ENCODE measurements at regions not wholly inside any gene's neighbourhood (a gene's known extent, or its start where the extent isn't known, plus 50 kb on each side); places are given as distances from the start of the nearest gene placed in this dataset.

GRCh38 chr6:99165838-99166237, 183.6 kb downstream of the FAXC start:
- CTCF ChIA-PET (ENCODE audit: low intra/inter-chr PET ratio, low total read pairs) = no interaction called here
- no peak overlapping the region for H3K4me3 ChIP-seq (replicated peaks in 1 of 3; ENCODE audit: insufficient read depth in 1 of 3, low read depth in 2 of 3, low read length in 3 of 3)
- BruUV-seq (replicated peaks) = no TSS peak

More at GRCh38 chr6:99165838-99166237, 183.6 kb downstream of the FAXC start:
- POLR2A ChIA-PET = no interaction called here
- no peak for ATAC-seq
- Histone ChIP-seq H2AFZ (ENCODE audit: low read length) (no peak overlapping the region), H3K4me1 (ENCODE audit: insufficient read depth, low read length) (no peaks in the 10 kb centered on the region), H3K79me2 (ENCODE audit: insufficient read depth, low read length) (no peaks in the 10 kb centered on the region), H4K20me1 (ENCODE audit: insufficient read depth, low read length) (no peaks in the 10 kb centered on the region), H3K9ac (ENCODE audit: insufficient read depth, low read depth, low read length) (no peak overlapping the region), H3K27me3 (ENCODE audit: control insufficient read depth in 1 of 2, insufficient read depth in 2 of 2, low read length in 2 of 2) (no peaks in the 10 kb centered on the region), H3K36me3 (replicated peaks in 1 of 2; ENCODE audit: control insufficient read depth in 1 of 2, insufficient read depth in 2 of 2, low read length in 2 of 2) (no peaks in the 10 kb centered on the region), H3K9me3 (ENCODE audit: low read length) (no peaks in the 10 kb centered on the region), H3K27ac (ENCODE audit: extremely low read length, insufficient read depth, low read length) (no peak overlapping the region), H3K4me2 (ENCODE audit: low read depth, low read length) (no peak overlapping the region)
- intact Hi-C loops (cut with micrococcal nuclease; ENCODE audit: unreplicated experiment) (no loop called here), in situ Hi-C loops (cut with HindIII; ENCODE audit: extremely low pct_ligation_motif_present, low pct_unique_long_range_greater_than_20kb) (no loop called here)
- TF ChIP-seq HDAC6 (IDR thresholded peaks at IDR 0.05; ENCODE audit: low read depth, low read length) = no peak
- no peak for TF ChIP-seq ZFP36 (IDR thresholded peaks at IDR 0.05; ENCODE audit: borderline replicate concordance, low read depth, low read length, partially characterized antibody)
- TF ChIP-seq KDM2A (CRISPR knock-in tag; IDR thresholded peaks at IDR 0.05; ENCODE audit: borderline replicate concordance, low read depth) = no peak
- no peak for TF ChIP-seq SCMH1 (CRISPR knock-in tag; IDR thresholded peaks at IDR 0.05; ENCODE audit: borderline replicate concordance)
- TF ChIP-seq TBP (CRISPR knock-in tag; IDR thresholded peaks at IDR 0.05) = no peak
- TF ChIP-seq AFF4 (CRISPR knock-in tag; IDR thresholded peaks at IDR 0.05) = no peak
- no peak for TF ChIP-seq MLLT10 (CRISPR knock-in tag; IDR thresholded peaks at IDR 0.05)
- no peak for FAIRE-seq
- no peak for DNase-seq (ENCODE audit: low spot score)
